ENCODE measurements at regions not wholly inside any gene's neighbourhood (a gene's known extent, or its start where the extent isn't known, plus 50 kb on each side); places are given as distances from the start of the nearest gene placed in this dataset.
A peak's percentile ranks its signal among the peaks of the same experiment; 100 is the strongest.

DNA sequence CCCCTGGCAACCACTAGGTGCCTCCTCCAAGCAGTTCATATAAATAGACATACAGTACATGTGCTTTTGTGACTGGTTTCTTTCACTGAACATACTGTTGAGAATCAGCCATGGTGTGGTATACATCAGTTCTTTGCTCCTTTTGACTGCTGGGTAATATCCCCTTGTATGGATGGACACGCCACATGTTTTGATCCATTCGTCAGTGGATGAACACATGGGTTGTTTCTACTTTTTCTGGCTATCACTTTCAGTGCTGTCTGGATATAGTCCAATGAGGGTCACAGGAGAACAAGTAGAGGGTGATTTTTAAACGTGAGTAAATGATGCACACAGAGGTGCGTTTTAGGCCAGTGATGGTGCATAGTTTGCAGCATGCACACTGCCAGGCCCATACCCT, 183.9 kb downstream of the FOXA2 start:
- H3K27ac ChIP-seq, result no peak overlapping the region
- ATAC-seq (ENCODE audit: low FRiP score in 2 of 2) (no peak), DNase-seq (no peak)
- 84 to 93% methylated on average over 4 of the region's 4 CpGs for WGBS, 2 donors
- no peak overlapping the region for H3K4me3 ChIP-seq
- no peaks in the 10 kb centered on the region for H3K9me3 ChIP-seq
- TF ChIP-seq POLR2AphosphoS5 (IDR thresholded peaks at IDR 0.05) (no peak), EP300 (IDR thresholded peaks at IDR 0.05) (no peak), POLR2A (IDR thresholded peaks at IDR 0.05) (no peak)
- TF ChIP-seq, protein P1, sequence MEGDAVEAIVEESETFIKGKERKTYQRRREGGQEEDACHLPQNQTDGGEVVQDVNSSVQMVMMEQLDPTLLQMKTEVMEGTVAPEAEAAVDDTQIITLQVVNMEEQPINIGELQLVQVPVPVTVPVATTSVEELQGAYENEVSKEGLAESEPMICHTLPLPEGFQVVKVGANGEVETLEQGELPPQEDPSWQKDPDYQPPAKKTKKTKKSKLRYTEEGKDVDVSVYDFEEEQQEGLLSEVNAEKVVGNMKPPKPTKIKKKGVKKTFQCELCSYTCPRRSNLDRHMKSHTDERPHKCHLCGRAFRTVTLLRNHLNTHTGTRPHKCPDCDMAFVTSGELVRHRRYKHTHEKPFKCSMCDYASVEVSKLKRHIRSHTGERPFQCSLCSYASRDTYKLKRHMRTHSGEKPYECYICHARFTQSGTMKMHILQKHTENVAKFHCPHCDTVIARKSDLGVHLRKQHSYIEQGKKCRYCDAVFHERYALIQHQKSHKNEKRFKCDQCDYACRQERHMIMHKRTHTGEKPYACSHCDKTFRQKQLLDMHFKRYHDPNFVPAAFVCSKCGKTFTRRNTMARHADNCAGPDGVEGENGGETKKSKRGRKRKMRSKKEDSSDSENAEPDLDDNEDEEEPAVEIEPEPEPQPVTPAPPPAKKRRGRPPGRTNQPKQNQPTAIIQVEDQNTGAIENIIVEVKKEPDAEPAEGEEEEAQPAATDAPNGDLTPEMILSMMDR (IDR thresholded peaks at IDR 0.05), result no peak
- peaks cover 12 to 23% (median 13%) of the 10 kb centered on the region in 4 donors for H3K4me1 ChIP-seq
- no peaks in the 10 kb centered on the region for H3K27me3 ChIP-seq
- H3K36me3 ChIP-seq, result no peaks in the 10 kb centered on the region

DNA sequence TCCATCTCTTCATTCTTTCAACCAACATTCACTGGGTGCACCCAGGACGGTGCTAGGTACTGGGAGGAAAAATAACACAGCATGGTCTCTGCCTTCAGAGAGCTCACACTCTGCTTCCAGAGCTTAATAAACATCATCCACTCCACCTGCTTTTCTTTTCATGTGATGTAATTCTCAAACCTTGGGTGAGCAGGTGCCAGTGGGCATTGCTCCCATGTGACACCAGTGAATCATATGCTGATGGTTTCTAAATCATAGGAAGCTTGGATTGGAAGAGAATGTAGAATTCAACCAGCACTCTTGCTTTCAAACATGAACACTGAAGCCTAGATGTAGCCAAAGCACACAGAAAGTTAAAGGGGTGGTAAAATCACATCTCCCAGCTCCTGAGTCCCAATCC, 189.8 kb downstream of the FOXA2 start:
- Histone ChIP-seq H3K9me3 (no peaks in the 10 kb centered on the region), H3K36me3 (no peaks in the 10 kb centered on the region), H3K4me3 (no peak overlapping the region), H3K27ac (no peak overlapping the region), H3K27me3 (no peaks in the 10 kb centered on the region), H3K4me1 (no peaks in the 10 kb centered on the region)
- no peak for TF ChIP-seq POLR2AphosphoS5 (IDR thresholded peaks at IDR 0.05)
- TF ChIP-seq POLR2A (IDR thresholded peaks at IDR 0.05), result no peak
- TF ChIP-seq, protein P1 (IDR thresholded peaks at IDR 0.05), result no peak
- no peak for TF ChIP-seq EP300 (IDR thresholded peaks at IDR 0.05)
- DNase-seq (no peak), ATAC-seq (ENCODE audit: low FRiP score in 2 of 2) (no peak)
- WGBS, 2 donors, result 79 to 85% methylated on average over 1 of the region's 1 CpG

GRCh38 chr20:22390543-22390903, 193.8 kb downstream of the FOXA2 start:
- no peaks in the 10 kb centered on the region for H3K27me3 ChIP-seq
- H3K9me3 ChIP-seq, result no peaks in the 10 kb centered on the region
- TF ChIP-seq POLR2A (IDR thresholded peaks at IDR 0.05) (no peak), POLR2AphosphoS5 (IDR thresholded peaks at IDR 0.05) (no peak), EP300 (IDR thresholded peaks at IDR 0.05) (no peak)
- TF ChIP-seq, protein P1 (IDR thresholded peaks at IDR 0.05), result no peak
- no peak for ATAC-seq (ENCODE audit: low FRiP score in 2 of 2)
- no peak for DNase-seq
- no peaks in the 10 kb centered on the region for H3K36me3 ChIP-seq
- 64 to 72% methylated on average over 5 of the region's 5 CpGs for WGBS, 2 donors
- H3K4me3 ChIP-seq, result no peak overlapping the region
- H3K27ac ChIP-seq, result peak overlapping the region; percentile 1 to 45 (median 8)
- H3K4me1 ChIP-seq, result no peaks in the 10 kb centered on the region

DNA sequence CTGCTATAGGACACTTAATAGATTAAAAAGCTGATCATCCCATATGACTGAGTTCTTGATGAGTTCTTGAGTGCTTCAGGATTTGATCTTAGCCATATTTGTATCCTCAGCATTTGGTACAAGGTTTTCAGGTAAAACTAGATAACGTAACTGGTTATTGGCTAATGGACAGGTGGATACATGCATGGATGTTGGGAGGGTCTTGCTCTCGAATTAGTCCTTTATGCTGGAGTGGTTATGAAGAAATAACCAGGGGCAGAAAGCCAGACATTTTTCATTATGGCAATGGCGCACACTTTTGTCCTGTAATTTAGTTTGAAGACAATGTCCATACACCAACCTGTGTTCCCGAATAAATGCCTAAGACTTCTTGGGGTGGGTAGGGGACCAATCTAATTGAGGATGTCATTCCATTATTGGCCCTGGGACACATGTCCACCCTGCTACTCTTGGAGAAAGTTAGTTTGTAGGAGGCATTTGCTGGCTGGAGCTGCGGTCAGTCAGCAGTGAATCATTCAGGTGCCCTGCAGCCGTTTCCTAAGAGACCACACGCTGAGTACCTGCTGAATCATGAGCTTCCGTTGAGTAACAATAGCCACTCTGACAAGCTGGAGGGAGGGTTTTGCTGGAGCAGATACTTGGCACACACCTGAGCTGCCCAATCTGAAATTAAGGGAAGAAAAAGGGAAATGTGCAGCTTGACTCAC, 194.4 kb downstream of the FOXA2 start:
- DNase-seq (peak in 1 of 2 donors; percentile 86), ATAC-seq (ENCODE audit: low FRiP score in 2 of 2) (peak; percentile 35 to 83)
- no peaks in the 10 kb centered on the region for H3K9me3 ChIP-seq
- no peak overlapping the region for H3K4me3 ChIP-seq
- peak overlapping the region; percentile 1 to 48 (median 27) for H3K27ac ChIP-seq
- no peaks in the 10 kb centered on the region for H3K4me1 ChIP-seq
- no peaks in the 10 kb centered on the region for H3K27me3 ChIP-seq
- WGBS, 2 donors, result 53 to 70% methylated on average over 8 of the region's 8 CpGs
- TF ChIP-seq, protein P1 (IDR thresholded peaks at IDR 0.05), result no peak
- TF ChIP-seq POLR2AphosphoS5 (IDR thresholded peaks at IDR 0.05) (peak; percentile 40), POLR2A (IDR thresholded peaks at IDR 0.05) (peak in 1 of 4 donors; percentile 33)
- H3K36me3 ChIP-seq, result no peaks in the 10 kb centered on the region

- WGBS, 2 donors, result 100% methylated on average over 1 of the region's 1 CpG
- peaks cover 0 to 2% (median 0%) of the 10 kb centered on the region in 4 donors for H3K4me1 ChIP-seq
- ATAC-seq (ENCODE audit: low FRiP score in 2 of 2), result no peak
- no peaks in the 10 kb centered on the region for H3K27me3 ChIP-seq
- DNase-seq, result no peak
- TF ChIP-seq EP300 (IDR thresholded peaks at IDR 0.05) (no peak), POLR2AphosphoS5 (IDR thresholded peaks at IDR 0.05) (no peak), POLR2A (IDR thresholded peaks at IDR 0.05) (no peak)
- TF ChIP-seq, protein P1 (IDR thresholded peaks at IDR 0.05), result no peak
- H3K9me3 ChIP-seq, result no peaks in the 10 kb centered on the region
- no peaks in the 10 kb centered on the region for H3K36me3 ChIP-seq
- no peak overlapping the region for H3K27ac ChIP-seq
- no peak overlapping the region for H3K4me3 ChIP-seq
Measured at GRCh38 chr20:22387452-22387851, 196.9 kb downstream of the FOXA2 start.

Data from upper lobe of left lung (tissue), 6 donors.